ENCODE measurements at regions not wholly inside any gene's neighbourhood (a gene's known extent, or its start where the extent isn't known, plus 50 kb on each side); places are given as distances from the start of the nearest gene placed in this dataset.
"Not testable (repeated sequence)": the region's sequence is repeated elsewhere in the genome, so short reads cannot be mapped to it uniquely, and the experiment has no call there.

DNA sequence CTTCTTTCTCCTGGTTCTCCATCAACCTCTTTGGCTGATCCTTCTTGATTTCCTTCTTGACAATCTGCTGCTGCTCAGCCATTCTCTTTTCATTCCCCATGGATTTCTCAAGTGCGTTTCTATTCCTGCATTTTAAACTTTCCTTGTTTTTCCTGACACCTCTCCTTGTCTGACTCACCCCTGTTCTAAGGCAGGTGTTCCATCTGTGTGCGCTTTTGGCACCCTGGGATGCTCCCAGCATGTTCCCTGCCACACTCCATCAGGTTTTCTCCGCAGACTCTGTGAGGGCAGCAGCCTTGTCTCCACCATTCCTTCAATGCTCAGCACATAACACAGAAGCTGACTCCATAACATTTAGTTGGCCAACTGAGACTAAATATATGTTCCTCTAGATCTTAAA lies 1618.2 kb downstream of the SPATA31A7 start:
- TF ChIP-seq, protein P1, sequence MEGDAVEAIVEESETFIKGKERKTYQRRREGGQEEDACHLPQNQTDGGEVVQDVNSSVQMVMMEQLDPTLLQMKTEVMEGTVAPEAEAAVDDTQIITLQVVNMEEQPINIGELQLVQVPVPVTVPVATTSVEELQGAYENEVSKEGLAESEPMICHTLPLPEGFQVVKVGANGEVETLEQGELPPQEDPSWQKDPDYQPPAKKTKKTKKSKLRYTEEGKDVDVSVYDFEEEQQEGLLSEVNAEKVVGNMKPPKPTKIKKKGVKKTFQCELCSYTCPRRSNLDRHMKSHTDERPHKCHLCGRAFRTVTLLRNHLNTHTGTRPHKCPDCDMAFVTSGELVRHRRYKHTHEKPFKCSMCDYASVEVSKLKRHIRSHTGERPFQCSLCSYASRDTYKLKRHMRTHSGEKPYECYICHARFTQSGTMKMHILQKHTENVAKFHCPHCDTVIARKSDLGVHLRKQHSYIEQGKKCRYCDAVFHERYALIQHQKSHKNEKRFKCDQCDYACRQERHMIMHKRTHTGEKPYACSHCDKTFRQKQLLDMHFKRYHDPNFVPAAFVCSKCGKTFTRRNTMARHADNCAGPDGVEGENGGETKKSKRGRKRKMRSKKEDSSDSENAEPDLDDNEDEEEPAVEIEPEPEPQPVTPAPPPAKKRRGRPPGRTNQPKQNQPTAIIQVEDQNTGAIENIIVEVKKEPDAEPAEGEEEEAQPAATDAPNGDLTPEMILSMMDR (conservative IDR thresholded peaks at IDR 0.05; ENCODE audit: low read depth in 2 of 2): not testable (repeated sequence)
- TF ChIP-seq CREB1 (CRISPR knock-in tag; IDR thresholded peaks at IDR 0.05; ENCODE audit: low read depth); EZH2phosphoT487 (IDR thresholded peaks at IDR 0.05; ENCODE audit: unreplicated experiment); POLR2AphosphoS5 (IDR thresholded peaks at IDR 0.05; ENCODE audit: low read depth); ZNF331 (CRISPR knock-in tag; IDR thresholded peaks at IDR 0.05; ENCODE audit: low read depth); JUNB (IDR thresholded peaks at IDR 0.05; ENCODE audit: unreplicated experiment): not testable (repeated sequence)
- TF ChIP-seq EZH2 (IDR thresholded peaks at IDR 0.05; ENCODE audit: low read depth, unreplicated experiment): peak; percentile 59
- TF ChIP-seq, protein P2, sequence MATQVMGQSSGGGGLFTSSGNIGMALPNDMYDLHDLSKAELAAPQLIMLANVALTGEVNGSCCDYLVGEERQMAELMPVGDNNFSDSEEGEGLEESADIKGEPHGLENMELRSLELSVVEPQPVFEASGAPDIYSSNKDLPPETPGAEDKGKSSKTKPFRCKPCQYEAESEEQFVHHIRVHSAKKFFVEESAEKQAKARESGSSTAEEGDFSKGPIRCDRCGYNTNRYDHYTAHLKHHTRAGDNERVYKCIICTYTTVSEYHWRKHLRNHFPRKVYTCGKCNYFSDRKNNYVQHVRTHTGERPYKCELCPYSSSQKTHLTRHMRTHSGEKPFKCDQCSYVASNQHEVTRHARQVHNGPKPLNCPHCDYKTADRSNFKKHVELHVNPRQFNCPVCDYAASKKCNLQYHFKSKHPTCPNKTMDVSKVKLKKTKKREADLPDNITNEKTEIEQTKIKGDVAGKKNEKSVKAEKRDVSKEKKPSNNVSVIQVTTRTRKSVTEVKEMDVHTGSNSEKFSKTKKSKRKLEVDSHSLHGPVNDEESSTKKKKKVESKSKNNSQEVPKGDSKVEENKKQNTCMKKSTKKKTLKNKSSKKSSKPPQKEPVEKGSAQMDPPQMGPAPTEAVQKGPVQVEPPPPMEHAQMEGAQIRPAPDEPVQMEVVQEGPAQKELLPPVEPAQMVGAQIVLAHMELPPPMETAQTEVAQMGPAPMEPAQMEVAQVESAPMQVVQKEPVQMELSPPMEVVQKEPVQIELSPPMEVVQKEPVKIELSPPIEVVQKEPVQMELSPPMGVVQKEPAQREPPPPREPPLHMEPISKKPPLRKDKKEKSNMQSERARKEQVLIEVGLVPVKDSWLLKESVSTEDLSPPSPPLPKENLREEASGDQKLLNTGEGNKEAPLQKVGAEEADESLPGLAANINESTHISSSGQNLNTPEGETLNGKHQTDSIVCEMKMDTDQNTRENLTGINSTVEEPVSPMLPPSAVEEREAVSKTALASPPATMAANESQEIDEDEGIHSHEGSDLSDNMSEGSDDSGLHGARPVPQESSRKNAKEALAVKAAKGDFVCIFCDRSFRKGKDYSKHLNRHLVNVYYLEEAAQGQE (IDR thresholded peaks at IDR 0.05; ENCODE audit: unreplicated experiment): not testable (repeated sequence)
